ENCODE measurements at regions not wholly inside any gene's neighbourhood (a gene's known extent, or its start where the extent isn't known, plus 50 kb on each side); places are given as distances from the start of the nearest gene placed in this dataset.

GRCh38 chr11:122048401-122048800, 67.6 kb downstream of the BLID start:
- no peak overlapping the region for H3K4me3 Mint-ChIP-seq
- H3K4me1 Mint-ChIP-seq: no peaks in the 10 kb centered on the region
- H3K9me3 Mint-ChIP-seq: peaks cover 14% of the 10 kb centered on the region
- no peaks in the 10 kb centered on the region for H3K27me3 Mint-ChIP-seq (ENCODE audit: low read depth)
- no peak for TF ChIP-seq NR2C2 (CRISPR knock-in tag; IDR thresholded peaks at IDR 0.05)
- TF ChIP-seq ZNF138 (CRISPR knock-in tag; conservative IDR thresholded peaks at IDR 0.05): no peak
- TF ChIP-seq PRRX2 (CRISPR knock-in tag; IDR thresholded peaks at IDR 0.05): no peak
- no peak for TF ChIP-seq USF2 (CRISPR knock-in tag; IDR thresholded peaks at IDR 0.05)
- TF ChIP-seq, protein P1, sequence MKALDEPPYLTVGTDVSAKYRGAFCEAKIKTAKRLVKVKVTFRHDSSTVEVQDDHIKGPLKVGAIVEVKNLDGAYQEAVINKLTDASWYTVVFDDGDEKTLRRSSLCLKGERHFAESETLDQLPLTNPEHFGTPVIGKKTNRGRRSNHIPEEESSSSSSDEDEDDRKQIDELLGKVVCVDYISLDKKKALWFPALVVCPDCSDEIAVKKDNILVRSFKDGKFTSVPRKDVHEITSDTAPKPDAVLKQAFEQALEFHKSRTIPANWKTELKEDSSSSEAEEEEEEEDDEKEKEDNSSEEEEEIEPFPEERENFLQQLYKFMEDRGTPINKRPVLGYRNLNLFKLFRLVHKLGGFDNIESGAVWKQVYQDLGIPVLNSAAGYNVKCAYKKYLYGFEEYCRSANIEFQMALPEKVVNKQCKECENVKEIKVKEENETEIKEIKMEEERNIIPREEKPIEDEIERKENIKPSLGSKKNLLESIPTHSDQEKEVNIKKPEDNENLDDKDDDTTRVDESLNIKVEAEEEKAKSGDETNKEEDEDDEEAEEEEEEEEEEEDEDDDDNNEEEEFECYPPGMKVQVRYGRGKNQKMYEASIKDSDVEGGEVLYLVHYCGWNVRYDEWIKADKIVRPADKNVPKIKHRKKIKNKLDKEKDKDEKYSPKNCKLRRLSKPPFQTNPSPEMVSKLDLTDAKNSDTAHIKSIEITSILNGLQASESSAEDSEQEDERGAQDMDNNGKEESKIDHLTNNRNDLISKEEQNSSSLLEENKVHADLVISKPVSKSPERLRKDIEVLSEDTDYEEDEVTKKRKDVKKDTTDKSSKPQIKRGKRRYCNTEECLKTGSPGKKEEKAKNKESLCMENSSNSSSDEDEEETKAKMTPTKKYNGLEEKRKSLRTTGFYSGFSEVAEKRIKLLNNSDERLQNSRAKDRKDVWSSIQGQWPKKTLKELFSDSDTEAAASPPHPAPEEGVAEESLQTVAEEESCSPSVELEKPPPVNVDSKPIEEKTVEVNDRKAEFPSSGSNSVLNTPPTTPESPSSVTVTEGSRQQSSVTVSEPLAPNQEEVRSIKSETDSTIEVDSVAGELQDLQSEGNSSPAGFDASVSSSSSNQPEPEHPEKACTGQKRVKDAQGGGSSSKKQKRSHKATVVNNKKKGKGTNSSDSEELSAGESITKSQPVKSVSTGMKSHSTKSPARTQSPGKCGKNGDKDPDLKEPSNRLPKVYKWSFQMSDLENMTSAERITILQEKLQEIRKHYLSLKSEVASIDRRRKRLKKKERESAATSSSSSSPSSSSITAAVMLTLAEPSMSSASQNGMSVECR (CRISPR knock-in tag; IDR thresholded peaks at IDR 0.05; ENCODE audit: borderline replicate concordance): no peak
- no peak for TF ChIP-seq CTCF (IDR thresholded peaks at IDR 0.05)
- TF ChIP-seq ZNF317 (CRISPR knock-in tag; IDR thresholded peaks at IDR 0.05; ENCODE audit: borderline replicate concordance, low read depth): no peak
- TF ChIP-seq, protein P2, sequence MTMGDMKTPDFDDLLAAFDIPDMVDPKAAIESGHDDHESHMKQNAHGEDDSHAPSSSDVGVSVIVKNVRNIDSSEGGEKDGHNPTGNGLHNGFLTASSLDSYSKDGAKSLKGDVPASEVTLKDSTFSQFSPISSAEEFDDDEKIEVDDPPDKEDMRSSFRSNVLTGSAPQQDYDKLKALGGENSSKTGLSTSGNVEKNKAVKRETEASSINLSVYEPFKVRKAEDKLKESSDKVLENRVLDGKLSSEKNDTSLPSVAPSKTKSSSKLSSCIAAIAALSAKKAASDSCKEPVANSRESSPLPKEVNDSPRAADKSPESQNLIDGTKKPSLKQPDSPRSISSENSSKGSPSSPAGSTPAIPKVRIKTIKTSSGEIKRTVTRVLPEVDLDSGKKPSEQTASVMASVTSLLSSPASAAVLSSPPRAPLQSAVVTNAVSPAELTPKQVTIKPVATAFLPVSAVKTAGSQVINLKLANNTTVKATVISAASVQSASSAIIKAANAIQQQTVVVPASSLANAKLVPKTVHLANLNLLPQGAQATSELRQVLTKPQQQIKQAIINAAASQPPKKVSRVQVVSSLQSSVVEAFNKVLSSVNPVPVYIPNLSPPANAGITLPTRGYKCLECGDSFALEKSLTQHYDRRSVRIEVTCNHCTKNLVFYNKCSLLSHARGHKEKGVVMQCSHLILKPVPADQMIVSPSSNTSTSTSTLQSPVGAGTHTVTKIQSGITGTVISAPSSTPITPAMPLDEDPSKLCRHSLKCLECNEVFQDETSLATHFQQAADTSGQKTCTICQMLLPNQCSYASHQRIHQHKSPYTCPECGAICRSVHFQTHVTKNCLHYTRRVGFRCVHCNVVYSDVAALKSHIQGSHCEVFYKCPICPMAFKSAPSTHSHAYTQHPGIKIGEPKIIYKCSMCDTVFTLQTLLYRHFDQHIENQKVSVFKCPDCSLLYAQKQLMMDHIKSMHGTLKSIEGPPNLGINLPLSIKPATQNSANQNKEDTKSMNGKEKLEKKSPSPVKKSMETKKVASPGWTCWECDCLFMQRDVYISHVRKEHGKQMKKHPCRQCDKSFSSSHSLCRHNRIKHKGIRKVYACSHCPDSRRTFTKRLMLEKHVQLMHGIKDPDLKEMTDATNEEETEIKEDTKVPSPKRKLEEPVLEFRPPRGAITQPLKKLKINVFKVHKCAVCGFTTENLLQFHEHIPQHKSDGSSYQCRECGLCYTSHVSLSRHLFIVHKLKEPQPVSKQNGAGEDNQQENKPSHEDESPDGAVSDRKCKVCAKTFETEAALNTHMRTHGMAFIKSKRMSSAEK (CRISPR knock-in tag; IDR thresholded peaks at IDR 0.05; ENCODE audit: borderline replicate concordance): no peak
- no peak for TF ChIP-seq FOXP1 (CRISPR knock-in tag; IDR thresholded peaks at IDR 0.05; ENCODE audit: borderline replicate concordance)
- TF ChIP-seq ZNF423 (CRISPR knock-in tag; IDR thresholded peaks at IDR 0.05): no peak
- no peak for TF ChIP-seq NFYB (CRISPR knock-in tag; conservative IDR thresholded peaks at IDR 0.05; ENCODE audit: low read depth)
- no peak for TF ChIP-seq ATF1 (CRISPR knock-in tag; IDR thresholded peaks at IDR 0.05)
- TF ChIP-seq, protein P3, sequence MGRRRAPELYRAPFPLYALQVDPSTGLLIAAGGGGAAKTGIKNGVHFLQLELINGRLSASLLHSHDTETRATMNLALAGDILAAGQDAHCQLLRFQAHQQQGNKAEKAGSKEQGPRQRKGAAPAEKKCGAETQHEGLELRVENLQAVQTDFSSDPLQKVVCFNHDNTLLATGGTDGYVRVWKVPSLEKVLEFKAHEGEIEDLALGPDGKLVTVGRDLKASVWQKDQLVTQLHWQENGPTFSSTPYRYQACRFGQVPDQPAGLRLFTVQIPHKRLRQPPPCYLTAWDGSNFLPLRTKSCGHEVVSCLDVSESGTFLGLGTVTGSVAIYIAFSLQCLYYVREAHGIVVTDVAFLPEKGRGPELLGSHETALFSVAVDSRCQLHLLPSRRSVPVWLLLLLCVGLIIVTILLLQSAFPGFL (CRISPR knock-in tag; IDR thresholded peaks at IDR 0.05; ENCODE audit: borderline replicate concordance): no peak
- no peak for TF ChIP-seq ELF4 (CRISPR knock-in tag; IDR thresholded peaks at IDR 0.05; ENCODE audit: low read depth)
- ATAC-seq: no peak
- no peak overlapping the region for H3K27ac Mint-ChIP-seq
- ChIA-PET POLR2A (no interaction called here), CTCF (no interaction called here)
- DNase-seq (ENCODE audit: low spot score): no peak
- 0 out of 2 replicates have a peak, but pooled peaks cover 9% of the 10 kb centered on the region for H3K36me3 Mint-ChIP-seq
